ENCODE measurements at regions not wholly inside any gene's neighbourhood (a gene's known extent, or its start where the extent isn't known, plus 50 kb on each side); places are given as distances from the start of the nearest gene placed in this dataset.
"Not testable (repeated sequence)": the region's sequence is repeated elsewhere in the genome, so short reads cannot be mapped to it uniquely, and the experiment has no call there.

DNA sequence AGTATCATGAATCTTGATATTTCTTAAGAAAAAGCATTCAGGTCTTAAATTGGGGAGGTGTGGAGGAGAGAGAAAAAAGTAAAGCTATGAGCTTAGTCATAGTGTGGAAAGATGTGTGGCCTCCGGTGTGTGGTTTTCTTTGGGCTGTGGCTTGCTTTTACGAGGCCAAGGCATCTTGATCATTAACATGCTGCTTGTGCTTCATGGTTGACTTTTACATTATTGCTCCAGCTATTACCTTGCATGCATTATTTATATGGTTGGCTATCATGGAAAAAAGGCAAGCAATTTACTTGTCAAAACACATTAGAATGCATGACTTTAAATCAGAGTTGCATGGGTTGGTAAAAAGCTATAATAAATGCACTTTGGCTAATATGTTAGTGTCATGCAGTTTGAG lies 300.7 kb upstream of the ADARB2 start:
- no peak for DNase-seq (ENCODE audit: low read depth, low spot score)

DNA sequence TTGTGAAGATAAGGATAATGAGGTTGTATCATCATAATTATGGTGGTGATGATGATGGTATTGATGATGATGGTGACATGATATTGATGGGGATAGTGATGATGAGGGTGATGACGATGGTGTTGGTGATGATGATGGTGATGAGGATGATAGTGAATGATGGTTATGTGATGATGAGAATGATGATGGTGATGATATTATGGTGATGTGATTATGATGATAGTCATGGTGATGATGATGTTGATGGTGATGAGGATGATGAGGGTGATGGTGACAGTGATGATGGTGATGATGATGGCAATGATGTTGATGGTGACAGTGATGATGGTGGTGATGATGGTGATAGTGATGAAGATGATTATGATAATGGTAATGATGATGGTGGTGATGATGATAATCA lies 299.9 kb upstream of the ADARB2 start:
- no peak for DNase-seq (ENCODE audit: low read depth, low spot score)

DNA sequence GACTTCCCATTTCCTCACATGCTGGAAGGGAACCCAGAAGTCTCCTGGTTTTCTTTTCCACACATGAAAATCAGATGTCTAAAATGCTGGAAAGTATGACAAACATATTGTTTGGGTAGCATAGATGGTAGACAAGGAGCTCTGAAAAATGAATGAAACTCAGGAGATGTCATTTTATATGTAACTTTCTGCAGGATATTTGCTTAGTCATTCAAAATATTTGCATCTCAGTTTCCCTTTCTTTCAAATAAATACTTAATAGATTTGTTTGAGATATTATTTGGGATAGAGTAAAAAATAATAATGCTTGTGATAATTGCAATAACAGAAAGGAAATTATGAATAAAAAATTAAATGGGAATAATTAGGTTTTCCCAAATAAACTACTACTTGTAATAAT lies 298.9 kb upstream of the ADARB2 start:
- DNase-seq (ENCODE audit: low read depth, low spot score) = no peak

DNA sequence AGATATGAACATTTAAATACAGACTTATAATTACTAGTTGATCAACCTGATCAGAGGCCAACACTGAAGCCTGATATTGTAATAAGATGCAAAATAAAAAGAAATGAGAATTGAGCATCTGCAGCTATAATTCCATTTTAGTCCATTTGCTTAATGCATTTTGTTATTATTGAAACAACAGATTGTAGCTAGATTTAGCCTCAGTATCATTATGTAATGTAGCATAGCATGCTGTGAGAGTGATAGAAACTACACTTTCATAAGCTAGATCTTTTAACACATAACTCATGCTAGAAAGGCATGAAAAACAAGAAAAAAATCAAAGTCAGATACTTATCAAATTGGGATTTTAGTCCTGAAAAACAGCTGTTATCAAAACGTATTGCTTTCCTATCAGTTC lies 292.7 kb upstream of the ADARB2 start:
- DNase-seq (ENCODE audit: low read depth, low spot score) = no peak

DNA sequence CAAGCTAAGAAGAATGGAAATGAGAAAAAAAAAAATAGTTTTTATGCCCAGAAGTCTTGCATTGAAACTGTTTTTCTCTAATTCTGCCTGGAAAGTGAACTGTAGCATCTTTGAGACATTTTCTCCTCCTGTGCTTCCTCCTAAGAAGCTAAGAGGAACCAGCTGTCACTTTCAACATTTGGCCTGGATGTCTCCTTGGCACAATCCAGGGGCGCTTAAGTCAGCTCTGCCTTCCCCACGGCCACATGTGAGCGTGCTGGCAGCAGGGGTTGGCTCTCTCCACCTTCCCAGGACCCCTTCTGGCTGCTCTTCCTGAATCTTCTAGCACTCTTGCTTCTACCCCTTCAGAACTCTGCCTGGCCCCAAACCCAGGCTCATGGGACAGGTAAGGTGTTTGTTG lies 289.6 kb upstream of the ADARB2 start:
- DNase-seq (ENCODE audit: low read depth, low spot score) = no peak

DNA sequence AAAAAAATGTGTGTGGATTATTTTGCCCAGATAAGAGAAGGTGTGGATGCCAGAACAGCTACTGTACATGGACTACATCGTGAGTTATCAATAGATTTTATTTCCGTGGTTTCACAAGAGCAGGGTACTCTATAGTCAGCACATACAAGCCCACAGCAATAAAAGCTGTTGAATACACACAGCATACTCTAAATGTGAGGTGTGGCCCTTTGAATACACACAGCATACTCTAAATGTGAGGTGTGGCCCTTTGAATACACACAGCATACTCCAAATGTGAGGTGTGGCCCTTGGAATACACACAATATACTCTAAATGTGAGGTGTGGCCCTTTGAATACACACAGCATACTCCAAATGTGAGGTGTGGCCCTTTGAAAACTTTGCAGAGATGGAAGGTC lies 287.4 kb upstream of the ADARB2 start:
- not testable (repeated sequence) for DNase-seq (ENCODE audit: low read depth, low spot score)

DNA sequence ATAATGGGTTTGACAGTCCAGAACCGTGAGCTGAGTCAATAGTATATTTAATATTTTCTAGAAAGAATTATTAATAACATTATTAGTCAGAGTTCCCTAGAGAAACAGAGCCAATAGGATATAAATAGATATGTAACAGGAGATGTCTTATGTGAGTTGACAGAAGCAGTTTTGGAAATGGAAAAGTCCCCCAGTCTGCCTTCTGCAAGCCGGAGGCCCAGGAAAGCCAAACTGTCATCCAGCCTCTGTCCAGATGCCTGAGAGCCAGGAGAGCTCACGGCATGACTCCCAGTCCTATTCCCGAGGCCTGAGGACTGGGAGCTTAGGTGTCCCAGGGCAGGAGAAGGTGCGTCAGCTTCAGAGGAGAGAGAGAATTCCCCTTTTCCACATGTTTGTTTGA lies 286.4 kb upstream of the ADARB2 start:
- DNase-seq (ENCODE audit: low read depth, low spot score) = no peak

DNA sequence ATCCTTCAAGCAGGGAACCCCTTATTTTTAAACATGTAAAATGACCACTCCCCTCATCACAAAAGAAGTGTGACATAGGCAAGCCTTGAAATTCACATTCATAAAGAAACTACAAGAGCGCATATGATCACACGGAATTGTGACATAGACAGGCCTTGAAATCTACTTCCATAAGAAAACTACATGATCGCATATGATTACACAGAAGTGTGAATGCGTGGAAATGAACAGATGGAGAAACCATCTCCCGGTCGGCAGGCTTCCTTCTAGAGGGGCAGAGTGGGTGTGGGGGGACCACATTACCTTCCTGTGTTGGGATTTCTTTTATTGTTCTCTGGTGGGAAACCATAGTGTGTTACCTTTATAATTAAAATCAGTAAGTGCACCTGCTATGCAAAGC lies 285.1 kb upstream of the ADARB2 start:
- no peak for DNase-seq (ENCODE audit: low read depth, low spot score)

DNA sequence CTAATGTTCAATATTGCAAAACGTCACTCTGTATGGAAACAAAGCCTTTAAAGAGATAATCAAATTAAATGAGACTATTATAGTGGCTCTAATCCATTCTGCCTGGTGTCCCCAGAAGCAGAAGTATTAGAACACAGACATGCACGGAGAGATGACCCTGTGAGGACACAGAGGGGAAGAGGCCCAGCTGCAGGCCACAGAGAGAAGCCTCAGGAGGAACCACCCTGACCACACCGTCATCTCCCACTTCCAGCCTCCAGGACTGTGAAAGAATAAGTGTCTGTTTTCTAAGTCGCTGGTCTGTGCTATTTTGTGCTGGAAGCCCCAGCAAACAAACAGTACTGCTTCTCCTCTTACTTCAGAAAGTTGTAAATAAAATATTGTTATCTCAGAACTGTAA lies 283.5 kb upstream of the ADARB2 start:
- DNase-seq (ENCODE audit: low read depth, low spot score) = no peak

DNA sequence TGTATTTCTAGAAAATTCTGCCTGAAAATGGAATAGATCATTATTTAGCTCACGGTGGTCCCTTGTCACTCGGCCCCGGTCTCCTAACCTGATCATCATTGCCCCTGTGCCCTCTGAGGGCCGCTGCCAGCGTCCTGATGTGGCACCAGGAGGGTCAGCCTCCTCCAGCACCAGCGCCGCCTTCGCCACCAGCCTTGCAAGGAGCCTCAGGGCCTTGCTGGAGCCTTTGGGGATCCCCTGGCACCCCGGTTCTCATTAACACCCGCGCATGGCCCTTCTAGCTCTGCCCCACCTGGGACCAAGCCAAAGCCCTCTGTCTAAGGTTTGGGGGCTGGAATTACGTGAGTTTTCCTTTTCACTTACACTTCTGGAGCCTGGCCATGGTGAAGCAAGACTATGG lies 282.5 kb upstream of the ADARB2 start:
- DNase-seq (ENCODE audit: low read depth, low spot score) = no peak

DNA sequence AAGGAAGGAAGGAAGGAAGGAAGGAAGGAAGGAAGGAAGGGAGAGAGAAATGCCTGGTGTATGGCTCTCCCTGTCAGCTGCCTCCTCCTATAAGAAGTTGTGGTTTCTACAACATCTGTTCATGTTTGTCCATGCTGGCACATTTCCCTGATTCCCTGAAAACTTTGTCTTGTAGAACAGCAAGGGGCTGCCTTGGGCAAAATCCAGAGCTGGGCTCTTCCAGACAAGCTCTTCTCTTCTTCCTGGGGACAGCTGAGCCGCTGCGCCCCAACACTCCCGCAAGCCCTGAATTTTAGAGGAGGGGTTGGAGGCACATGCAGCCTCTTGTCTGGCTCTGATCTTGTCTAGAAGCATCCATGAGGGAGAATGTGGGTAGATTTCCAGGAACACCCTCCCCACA lies 282.0 kb upstream of the ADARB2 start:
- DNase-seq (ENCODE audit: low read depth, low spot score) = no peak

DNA sequence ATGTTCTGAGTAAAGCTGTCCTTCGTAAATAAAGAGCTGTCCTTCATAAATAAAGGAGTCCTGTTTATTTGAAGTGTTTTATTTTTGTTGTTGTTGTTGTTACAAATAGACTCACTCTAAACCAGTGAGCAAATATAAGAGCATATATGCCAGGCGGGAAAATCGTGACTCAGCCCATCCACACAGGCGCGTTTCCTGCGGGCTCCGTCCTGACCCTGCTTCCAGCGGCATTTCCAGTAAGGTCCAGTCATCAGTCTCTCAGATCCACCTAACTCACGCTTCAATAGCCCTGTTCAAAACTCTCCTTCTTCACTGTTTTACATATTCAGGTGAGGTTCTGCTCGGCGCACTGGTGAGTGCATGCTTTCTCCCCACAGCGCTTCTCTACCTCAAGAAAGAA lies 277.2 kb upstream of the ADARB2 start:
- no peak for DNase-seq (ENCODE audit: low read depth, low spot score)

DNA sequence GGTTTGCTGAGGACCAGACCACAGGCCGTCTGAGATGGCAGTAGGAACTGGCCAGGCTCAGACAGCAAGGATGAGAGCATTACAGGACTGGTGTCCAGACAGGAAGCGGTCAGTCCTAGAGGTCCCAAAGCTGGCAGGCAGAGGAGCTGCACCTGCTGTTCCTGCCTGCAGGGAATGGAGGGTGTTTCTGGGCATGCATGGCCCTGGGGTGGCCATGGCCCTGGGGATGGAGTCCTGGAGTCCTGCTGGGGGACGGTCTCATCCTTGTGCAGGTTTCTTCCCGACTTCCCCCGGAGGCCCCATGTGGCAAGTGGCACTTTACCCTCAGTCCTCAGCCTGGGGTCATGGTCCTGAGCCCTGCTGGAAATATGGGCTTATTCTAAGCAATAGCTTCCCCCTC lies 274.9 kb upstream of the ADARB2 start:
- no peak for DNase-seq (ENCODE audit: low read depth, low spot score)

DNA sequence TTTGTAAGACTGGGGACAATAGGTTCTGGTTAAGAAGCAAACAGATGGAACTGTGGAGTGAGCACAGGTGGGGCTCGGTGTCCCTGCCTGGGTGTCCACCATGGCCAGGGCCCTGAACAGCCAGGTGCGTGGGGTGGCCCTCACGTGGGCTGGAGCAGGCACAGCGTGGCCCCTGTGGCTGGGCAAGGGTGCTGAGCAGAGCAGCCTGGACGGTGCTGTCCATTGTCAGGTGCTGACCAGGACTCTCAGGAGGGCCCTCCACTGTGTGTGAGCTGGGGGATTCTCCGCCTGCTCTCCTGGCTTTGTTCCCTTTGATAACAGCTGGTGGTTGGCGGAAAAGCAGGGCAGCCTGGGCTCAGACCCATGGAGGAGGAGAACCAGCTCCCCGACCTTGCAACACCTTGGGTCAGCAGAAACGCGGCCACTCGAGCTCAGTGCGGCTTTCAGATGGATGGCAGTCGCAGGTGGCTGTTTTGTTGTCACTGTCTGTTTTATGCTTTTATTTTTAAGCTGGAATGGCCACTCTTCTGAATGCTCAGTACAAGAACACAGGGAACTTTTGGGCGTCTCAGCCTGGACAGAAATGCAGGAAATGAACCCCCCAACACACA lies 273.9 kb upstream of the ADARB2 start:
- DNase-seq (ENCODE audit: low read depth, low spot score) = no peak

DNA sequence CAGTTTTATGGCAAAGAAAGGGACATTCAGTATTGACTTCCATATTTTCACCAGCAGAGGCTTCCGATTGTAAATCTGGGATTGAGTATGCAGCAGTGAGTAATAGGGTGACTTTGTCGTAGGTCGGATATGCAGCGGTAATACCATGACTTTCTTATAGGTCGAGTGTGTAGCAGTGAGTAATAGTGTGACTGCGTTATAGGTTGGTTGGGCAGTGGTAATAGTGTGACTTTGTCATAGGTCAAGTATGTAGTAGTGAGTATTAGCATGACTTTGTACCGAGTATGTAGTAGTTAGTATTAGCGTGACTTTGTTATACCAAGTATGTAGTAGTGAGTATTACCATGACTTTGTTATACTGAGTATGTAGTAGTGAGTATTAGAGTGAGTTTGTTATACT lies 268.2 kb upstream of the ADARB2 start:
- DNase-seq (ENCODE audit: low read depth, low spot score) = no peak

DNA sequence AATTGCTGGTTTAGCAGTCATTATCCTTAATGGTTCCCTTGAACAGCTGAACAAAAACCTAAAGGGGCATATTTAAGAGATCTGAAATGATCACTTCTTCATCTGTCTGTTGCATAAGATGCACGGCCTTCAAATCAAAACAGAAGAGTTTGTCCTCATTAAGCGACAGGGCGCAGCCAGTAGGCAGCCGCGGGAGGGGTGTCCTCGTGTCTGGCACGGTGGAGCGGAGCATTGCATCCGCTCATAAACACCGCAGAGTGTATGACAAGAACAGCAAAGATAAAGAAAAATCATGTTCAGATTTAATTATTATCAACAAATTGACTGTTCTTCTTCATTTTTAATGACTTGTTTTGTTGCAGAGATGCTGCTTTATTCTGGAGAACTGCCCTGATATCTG lies 255.6 kb upstream of the ADARB2 start:
- no peak for DNase-seq (ENCODE audit: low read depth, low spot score)

DNA sequence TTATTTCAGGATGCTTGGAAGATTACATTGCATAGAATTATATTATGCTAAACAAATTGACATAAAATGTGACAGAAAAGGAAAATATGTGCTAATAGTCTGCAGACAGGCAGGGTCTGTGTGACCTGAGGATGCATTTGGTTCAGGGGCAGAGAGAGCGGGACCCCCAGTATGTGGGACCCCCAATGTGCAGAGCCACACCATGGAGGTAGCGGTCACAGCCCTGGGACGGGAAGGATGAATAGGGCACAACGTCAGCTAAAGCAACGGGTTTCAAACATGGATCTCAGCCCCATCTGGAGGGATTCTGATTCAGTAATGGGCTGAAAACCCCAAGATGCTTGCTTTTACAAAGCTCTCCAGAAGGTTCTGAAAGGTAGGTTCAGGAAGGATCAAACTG lies 251.8 kb upstream of the ADARB2 start:
- DNase-seq (ENCODE audit: low read depth, low spot score) = no peak

DNA sequence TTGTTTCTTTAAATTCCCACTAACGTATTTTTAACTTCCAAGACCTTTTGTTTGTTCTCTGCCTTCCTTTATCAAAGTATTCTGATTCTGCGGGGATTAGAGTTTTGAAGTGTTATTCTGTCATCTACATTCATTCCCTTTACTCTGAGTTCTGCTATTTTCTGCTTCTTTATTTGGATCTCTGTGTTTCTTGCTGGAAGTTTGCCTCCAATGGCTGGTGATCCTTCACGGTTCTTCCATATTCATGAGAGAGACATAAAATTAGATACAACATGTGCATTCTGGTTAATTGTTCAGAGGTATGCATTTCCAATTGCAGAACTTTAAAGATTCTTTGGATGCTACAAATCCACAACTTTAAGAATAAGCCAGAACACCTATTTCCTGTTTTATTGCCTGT lies 244.7 kb upstream of the ADARB2 start:
- no peak for DNase-seq (ENCODE audit: low read depth, low spot score)

DNA sequence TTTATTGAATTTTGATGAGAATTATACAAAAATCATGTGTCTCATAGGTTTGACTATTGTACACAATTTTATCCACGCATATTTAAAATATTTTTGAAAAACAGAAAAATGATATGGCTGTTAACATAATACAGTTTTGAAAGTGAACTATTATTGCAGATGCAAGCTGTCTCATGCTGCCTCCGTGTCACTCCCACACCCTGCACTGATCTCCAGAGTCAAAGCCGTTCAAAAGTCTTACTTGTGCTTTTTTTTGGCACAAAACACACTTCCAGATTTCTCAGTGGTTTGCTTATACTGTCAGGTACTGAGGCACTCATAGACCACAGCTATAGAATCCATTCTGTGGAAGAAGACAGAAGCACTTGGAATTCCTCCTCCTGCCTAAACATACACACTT lies 243.1 kb upstream of the ADARB2 start:
- no peak for DNase-seq (ENCODE audit: low read depth, low spot score)

DNA sequence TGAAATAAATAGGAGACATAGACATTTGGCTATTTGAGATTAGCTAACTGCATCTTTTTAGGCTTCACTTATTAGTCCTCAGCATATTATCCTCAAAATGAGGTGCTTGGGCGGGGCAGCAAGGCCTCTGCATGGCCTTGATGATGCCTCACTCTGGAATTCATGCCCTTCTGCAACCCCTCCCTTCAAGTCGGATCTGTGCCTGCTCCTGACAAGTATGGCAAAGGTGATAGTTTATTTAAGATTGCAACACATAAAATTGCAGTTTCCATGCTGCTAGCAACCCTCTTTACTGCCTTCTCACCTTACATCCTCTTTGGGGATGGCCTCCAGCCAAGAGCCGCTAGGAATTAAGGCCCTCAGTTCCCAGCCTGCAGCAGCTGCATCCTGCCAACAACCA lies 241.3 kb upstream of the ADARB2 start:
- no peak for DNase-seq (ENCODE audit: low read depth, low spot score)

DNA sequence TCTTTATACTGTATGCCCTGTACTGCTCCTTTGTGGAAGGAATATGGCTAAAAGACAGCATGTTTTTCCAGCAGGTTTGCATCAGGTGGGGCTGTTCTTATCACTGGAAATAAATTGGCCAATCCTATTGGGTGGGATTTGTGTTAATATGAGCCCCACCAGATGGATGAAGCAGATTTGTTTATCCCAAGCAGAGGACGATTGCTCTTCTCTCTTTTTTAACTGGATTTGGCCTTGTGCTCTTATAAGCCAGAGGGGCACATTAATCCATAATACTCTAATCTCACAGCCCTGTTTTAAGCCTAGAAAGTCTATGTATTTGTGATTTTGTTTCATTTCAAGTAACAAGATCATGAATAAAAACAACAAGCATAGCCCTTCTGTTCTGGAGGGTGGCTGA lies 240.1 kb upstream of the ADARB2 start:
- DNase-seq (ENCODE audit: low read depth, low spot score) = no peak

DNA sequence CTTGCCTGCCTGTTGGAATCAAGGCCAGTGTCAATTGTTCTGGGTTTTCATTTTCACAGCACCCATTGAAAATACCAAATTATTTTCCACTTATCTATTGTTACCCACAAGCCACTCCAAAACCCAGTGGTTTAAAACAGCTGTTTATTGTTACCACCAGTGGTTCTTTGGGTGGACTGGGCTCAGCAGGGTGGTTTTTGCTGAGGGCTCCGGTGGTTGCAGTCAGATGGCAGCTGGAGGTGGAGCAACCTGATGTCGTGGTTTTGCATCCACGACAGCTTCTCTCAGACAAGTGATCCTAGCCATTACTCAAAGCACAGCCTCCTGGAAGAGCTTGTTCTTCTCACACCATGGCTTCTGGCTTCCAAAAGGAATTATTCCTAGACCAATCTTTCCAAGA lies 235.1 kb upstream of the ADARB2 start:
- DNase-seq (ENCODE audit: low read depth, low spot score) = no peak

DNA sequence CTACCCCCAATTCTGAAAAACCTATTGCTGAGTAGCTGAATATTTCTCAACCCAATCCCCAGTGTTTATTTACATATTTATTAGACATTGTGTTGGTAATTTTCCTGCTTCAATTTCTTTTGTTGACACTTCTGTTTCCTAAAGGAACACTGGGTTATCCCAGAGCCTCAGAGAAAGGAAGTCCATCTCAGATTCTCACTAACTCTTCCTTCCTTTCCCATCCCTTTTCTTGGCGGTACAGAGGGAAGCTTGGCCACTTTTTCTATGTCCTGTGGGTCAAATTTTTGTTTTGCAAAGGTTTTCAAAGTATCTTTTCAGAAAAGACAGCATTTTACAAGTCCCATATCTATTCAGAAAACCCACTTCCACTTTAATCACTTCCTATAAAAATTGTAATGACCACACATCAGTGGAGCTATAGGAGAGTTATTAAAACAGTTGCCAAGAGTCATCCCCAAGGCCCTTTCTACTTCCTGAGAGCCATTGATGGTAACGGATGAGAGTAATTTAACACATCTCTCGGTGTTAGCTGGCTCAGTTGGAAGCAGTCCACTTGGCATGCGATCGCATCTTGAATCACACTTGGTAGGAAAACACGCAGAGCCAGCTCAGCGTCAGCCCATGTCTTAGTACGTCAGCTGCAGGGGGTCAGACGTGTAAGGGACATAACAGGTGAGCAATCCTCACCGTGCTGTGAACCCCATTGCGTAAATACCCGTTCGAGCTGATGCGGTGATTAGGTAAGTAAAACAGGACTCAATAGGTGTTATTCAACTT lies 231.1 kb upstream of the ADARB2 start:
- DNase-seq (ENCODE audit: low read depth, low spot score) = no peak
